ENCODE measurements at regions not wholly inside any gene's neighbourhood (a gene's known extent, or its start where the extent isn't known, plus 50 kb on each side); places are given as distances from the start of the nearest gene placed in this dataset.

DNA sequence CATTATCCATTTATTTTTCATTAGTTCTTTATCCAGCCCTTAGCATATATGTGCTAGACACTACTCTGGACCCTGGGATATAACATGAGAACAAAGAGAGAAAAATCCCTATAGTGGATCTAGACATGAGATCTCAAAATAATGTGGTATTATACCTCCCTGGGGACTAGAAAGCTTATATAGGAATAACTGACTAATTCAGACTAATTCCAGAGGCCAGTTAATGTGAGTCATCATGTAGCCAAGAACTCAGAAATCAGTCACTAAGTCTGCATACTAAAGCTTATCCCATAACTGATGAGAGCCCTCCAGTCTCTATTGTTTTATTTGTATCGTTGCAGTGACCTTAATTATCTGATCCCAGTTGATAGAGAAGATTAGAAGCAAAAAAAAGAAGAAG, 267.1 kb upstream of the RGS6 start:
- TF ChIP-seq, protein P1, sequence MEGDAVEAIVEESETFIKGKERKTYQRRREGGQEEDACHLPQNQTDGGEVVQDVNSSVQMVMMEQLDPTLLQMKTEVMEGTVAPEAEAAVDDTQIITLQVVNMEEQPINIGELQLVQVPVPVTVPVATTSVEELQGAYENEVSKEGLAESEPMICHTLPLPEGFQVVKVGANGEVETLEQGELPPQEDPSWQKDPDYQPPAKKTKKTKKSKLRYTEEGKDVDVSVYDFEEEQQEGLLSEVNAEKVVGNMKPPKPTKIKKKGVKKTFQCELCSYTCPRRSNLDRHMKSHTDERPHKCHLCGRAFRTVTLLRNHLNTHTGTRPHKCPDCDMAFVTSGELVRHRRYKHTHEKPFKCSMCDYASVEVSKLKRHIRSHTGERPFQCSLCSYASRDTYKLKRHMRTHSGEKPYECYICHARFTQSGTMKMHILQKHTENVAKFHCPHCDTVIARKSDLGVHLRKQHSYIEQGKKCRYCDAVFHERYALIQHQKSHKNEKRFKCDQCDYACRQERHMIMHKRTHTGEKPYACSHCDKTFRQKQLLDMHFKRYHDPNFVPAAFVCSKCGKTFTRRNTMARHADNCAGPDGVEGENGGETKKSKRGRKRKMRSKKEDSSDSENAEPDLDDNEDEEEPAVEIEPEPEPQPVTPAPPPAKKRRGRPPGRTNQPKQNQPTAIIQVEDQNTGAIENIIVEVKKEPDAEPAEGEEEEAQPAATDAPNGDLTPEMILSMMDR (IDR thresholded peaks at IDR 0.05), result no peak
- no peak for TF ChIP-seq POLR2A (IDR thresholded peaks at IDR 0.05)

Data from lower leg skin (tissue), 3 donors.